Parathyroid adenoma (tissue), 2 donors: ENCODE measurements at regions not wholly inside any gene's neighbourhood (a gene's known extent, or its start where the extent isn't known, plus 50 kb on each side); places are given as distances from the start of the nearest gene placed in this dataset.

Source experiments
- H2AFZ ChIP-seq: fragments of 300-600 bp; sonication (generic); one replicate; pipeline ENCODE4 v1.7.0; 2017; ENCODE audit warnings: antibody characterized with exemption, mild to moderate bottlenecking
- H3K27ac ChIP-seq: fragments of 300-600 bp; sonication (generic); one replicate; pipeline ENCODE4 v1.7.0; 2017
- H3K27me3 ChIP-seq: fragments of 300-600 bp; sonication (generic); one replicate; pipeline ENCODE4 v1.7.0; 2017; ENCODE audit warnings: low read length; ENCODE audit not compliant: control insufficient read depth, insufficient read depth
- H3K36me3 ChIP-seq: fragments of 300-600 bp; sonication (generic); one replicate; pipeline ENCODE4 v1.7.0; 2017; ENCODE audit warnings: low read length; ENCODE audit not compliant: control insufficient read depth, insufficient read depth
- H3K4me1 ChIP-seq: fragments of 300-600 bp; sonication (generic); one replicate; pipeline ENCODE4 v1.7.0; 2017; ENCODE audit warnings: control low read depth
- H3K4me2 ChIP-seq: fragments of 300-600 bp; sonication (generic); one replicate; pipeline ENCODE4 v1.7.0; 2017; ENCODE audit warnings: low read length
- H3K4me3 ChIP-seq: fragments of 300-600 bp; sonication (generic); one replicate; pipeline ENCODE4 v1.7.0; 2017; ENCODE audit warnings: low read depth, low read length
- H3K79me2 ChIP-seq: fragments of 300-600 bp; sonication (generic); one replicate; pipeline ENCODE4 v1.7.0; 2017; ENCODE audit warnings: control low read depth
- H3K9ac ChIP-seq: fragments of 300-600 bp; sonication (generic); one replicate; pipeline ENCODE4 v1.7.0; 2017; ENCODE audit warnings: mild to moderate bottlenecking
- H3K9me3 ChIP-seq: fragments of 300-600 bp; sonication (generic); one replicate; pipeline ENCODE4 v1.7.0; 2017; ENCODE audit warnings: low read length; ENCODE audit not compliant: control insufficient read depth
- TF ChIP-seq, protein P1 (sequence below): fragments of 300-600 bp; sonication (generic); IDR thresholded peaks from one replicate; pipeline ENCODE4 v1.7.0; 2017; ENCODE audit warnings: antibody characterized with exemption, mild to moderate bottlenecking
- donor health status: primary hyperparathyroidism.

DNA sequence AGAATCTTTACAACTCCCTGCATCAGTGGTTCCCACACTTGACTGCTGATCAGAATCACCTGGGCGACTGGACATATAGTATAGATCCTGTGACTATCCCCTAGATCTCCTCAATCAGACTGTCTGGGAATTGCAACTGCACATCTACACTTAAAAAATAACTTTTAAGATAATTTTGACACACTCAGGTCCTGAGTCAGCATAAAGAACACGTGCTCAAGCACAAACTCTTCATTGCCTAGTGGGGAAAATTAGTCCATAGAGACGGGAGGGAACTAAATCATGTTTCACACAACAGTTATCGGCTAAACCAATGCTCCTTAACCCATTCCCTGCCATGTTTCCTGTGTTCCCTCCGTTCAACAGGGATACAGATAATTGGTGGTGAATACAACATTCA, 243.5 kb upstream of the FGF13 start:
- Histone ChIP-seq H3K4me1 (no peaks in the 10 kb centered on the region), H3K9ac (no peak overlapping the region), H3K27me3 (no peaks in the 10 kb centered on the region), H3K4me2 (no peak overlapping the region), H3K79me2 (no peaks in the 10 kb centered on the region), H3K9me3 (no peaks in the 10 kb centered on the region), H3K27ac (no peak overlapping the region), H3K4me3 (no peak overlapping the region), H2AFZ (no peak overlapping the region), H3K36me3 (no peaks in the 10 kb centered on the region)
- TF ChIP-seq, protein P1, sequence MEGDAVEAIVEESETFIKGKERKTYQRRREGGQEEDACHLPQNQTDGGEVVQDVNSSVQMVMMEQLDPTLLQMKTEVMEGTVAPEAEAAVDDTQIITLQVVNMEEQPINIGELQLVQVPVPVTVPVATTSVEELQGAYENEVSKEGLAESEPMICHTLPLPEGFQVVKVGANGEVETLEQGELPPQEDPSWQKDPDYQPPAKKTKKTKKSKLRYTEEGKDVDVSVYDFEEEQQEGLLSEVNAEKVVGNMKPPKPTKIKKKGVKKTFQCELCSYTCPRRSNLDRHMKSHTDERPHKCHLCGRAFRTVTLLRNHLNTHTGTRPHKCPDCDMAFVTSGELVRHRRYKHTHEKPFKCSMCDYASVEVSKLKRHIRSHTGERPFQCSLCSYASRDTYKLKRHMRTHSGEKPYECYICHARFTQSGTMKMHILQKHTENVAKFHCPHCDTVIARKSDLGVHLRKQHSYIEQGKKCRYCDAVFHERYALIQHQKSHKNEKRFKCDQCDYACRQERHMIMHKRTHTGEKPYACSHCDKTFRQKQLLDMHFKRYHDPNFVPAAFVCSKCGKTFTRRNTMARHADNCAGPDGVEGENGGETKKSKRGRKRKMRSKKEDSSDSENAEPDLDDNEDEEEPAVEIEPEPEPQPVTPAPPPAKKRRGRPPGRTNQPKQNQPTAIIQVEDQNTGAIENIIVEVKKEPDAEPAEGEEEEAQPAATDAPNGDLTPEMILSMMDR = no peak

DNA sequence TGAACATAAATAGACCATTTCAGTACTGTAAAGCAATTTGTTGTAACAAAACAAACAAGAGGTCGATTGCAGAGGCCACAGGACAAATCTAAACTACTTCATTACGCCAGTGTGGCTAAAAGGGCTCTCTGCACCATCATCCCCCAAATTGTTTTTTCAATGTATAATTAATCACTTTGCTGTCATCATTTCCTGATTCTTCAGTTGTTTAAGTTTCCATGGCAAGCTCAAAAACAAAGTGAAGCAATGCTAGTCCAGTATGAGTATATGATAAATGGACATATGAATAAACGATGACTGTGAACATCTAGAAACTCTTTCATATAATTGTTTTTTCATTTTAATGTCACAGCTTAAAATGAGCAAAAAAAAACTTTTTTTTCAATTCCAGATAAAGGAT, 235.4 kb upstream of the FGF13 start:
- no peak overlapping the region for H2AFZ ChIP-seq
- no peak overlapping the region for H3K4me3 ChIP-seq
- TF ChIP-seq, protein P1 = no peak
- H3K9ac ChIP-seq = no peak overlapping the region
- H3K4me2 ChIP-seq = no peak overlapping the region
- no peaks in the 10 kb centered on the region for H3K9me3 ChIP-seq
- H3K27ac ChIP-seq = no peak overlapping the region
- H3K79me2 ChIP-seq = no peaks in the 10 kb centered on the region
- H3K4me1 ChIP-seq = no peaks in the 10 kb centered on the region
- H3K36me3 ChIP-seq = no peaks in the 10 kb centered on the region
- no peaks in the 10 kb centered on the region for H3K27me3 ChIP-seq

DNA sequence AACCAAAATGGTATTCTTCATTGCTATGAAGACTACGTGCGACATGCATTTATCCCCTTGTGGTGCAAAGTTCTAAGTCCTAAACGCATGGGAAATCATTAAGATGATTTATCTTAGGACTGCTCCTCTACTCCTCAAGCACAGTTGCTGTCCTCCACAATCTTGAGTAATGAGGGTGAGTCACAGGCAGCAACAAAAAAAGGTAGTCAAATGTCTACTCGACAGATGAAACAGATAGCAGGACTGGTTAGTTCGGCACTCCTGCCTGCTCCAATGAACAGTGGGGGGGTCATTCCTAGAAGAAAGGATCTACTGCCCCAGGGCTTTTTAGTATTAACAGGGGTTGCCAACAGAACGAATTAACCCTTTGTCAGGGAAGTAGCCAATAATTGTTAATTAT, 233.7 kb upstream of the FGF13 start:
- Histone ChIP-seq H3K9ac (no peak overlapping the region), H3K4me2 (no peak overlapping the region), H3K79me2 (no peaks in the 10 kb centered on the region), H3K4me3 (no peak overlapping the region), H3K27ac (no peak overlapping the region), H3K9me3 (no peaks in the 10 kb centered on the region), H3K27me3 (no peaks in the 10 kb centered on the region), H3K4me1 (no peaks in the 10 kb centered on the region), H2AFZ (no peak overlapping the region), H3K36me3 (no peaks in the 10 kb centered on the region)
- TF ChIP-seq, protein P1 = no peak

- Histone ChIP-seq H2AFZ (no peak overlapping the region), H3K4me2 (no peak overlapping the region), H3K9me3 (no peaks in the 10 kb centered on the region), H3K79me2 (no peaks in the 10 kb centered on the region), H3K36me3 (no peaks in the 10 kb centered on the region), H3K27ac (no peak overlapping the region), H3K9ac (no peak overlapping the region), H3K4me1 (no peaks in the 10 kb centered on the region), H3K27me3 (no peaks in the 10 kb centered on the region), H3K4me3 (no peak overlapping the region)
- TF ChIP-seq, protein P1 = no peak
Observed at GRCh38 chrX:138939038-138939437, 227.5 kb upstream of the FGF13 start.

DNA sequence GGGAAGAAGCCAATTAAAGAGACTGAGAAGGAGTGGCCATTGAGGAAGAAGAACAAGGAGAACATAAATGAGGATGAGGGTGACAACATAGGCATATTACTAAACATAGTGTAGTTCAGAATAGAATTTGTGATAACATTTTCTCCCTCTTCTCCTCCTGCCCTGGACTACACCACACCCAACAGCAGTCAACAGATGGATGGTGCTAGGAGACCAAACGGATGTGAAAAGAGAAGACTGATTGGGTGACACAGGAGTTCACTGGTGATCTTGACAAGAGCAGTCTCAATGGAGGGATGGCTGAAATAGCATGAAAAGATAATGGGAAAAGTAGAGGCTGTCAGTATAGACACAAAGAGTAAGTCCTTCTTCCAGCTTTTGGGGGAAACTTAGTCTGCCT, 226.5 kb upstream of the FGF13 start:
- Histone ChIP-seq H2AFZ (no peak overlapping the region), H3K4me3 (no peak overlapping the region), H3K4me2 (no peak overlapping the region), H3K4me1 (no peaks in the 10 kb centered on the region), H3K27me3 (no peaks in the 10 kb centered on the region), H3K9ac (no peak overlapping the region), H3K9me3 (no peaks in the 10 kb centered on the region), H3K79me2 (no peaks in the 10 kb centered on the region), H3K27ac (no peak overlapping the region), H3K36me3 (no peaks in the 10 kb centered on the region)
- TF ChIP-seq, protein P1 = no peak
